Karpas-422 (cell line): ENCODE measurements at regions not wholly inside any gene's neighbourhood (a gene's known extent, or its start where the extent isn't known, plus 50 kb on each side); places are given as distances from the start of the nearest gene placed in this dataset.

Experiments used
- DNase-seq: peaks from one replicate; pipeline ENCODE4 v3.0.0-alpha.2; 2015
- H2AFZ ChIP-seq: fragments of 200-600 bp; sonication (generic); 2 replicates; pipeline ENCODE4 v1.6.1; 2014; ENCODE audit warnings: antibody characterized with exemption, low read length, mixed read lengths
- H3K27ac ChIP-seq: fragments of 200-600 bp; sonication (generic); 2 replicates; pipeline ENCODE4 v1.5.1; 2014; ENCODE audit warnings: mild to moderate bottlenecking, low read length, moderate library complexity
- H3K27me3 ChIP-seq: fragments of 200-600 bp; sonication (generic); 2 replicates; pipeline ENCODE4 v1.6.1; 2014; ENCODE audit warnings: low read length, mixed read lengths
- H3K36me3 ChIP-seq: fragments of 200-600 bp; sonication (generic); 2 replicates; pipeline ENCODE4 v1.6.1; 2014; ENCODE audit warnings: low read length, mixed read lengths; ENCODE audit not compliant: insufficient read depth
- H3K4me1 ChIP-seq: fragments of 200-600 bp; sonication (generic); 2 replicates; pipeline ENCODE4 v1.6.1; 2014; ENCODE audit warnings: mild to moderate bottlenecking, low read length, mixed read lengths
- H3K4me2 ChIP-seq: fragments of 200-600 bp; sonication (generic); 2 replicates; pipeline ENCODE4 v1.6.1; 2014; ENCODE audit warnings: low read length, low read depth, mild to moderate bottlenecking; ENCODE audit not compliant: poor library complexity, severe bottlenecking
- H3K4me3 ChIP-seq: fragments of 200-600 bp; sonication (generic); 2 replicates; pipeline ENCODE4 v1.5.1; 2014; ENCODE audit warnings: mild to moderate bottlenecking, antibody characterized with exemption, low read length, mixed read lengths
- H3K79me2 ChIP-seq: fragments of 200-600 bp; sonication (generic); 2 replicates; pipeline ENCODE4 v1.6.1; 2014; ENCODE audit warnings: mild to moderate bottlenecking, low read length, mixed read lengths
- H3K9ac ChIP-seq: fragments of 200-600 bp; sonication (generic); 2 replicates; pipeline ENCODE4 v1.6.0; 2014; ENCODE audit warnings: low read length
- H3K9me2 ChIP-seq: fragments of 200-600 bp; sonication (generic), shearing (Covaris generic); replicated peaks from 2 replicates; pipeline ENCODE4 v1.6.0; 2014; ENCODE audit warnings: mild to moderate bottlenecking, low read length, moderate library complexity; ENCODE audit not compliant: insufficient read depth
- H3K9me3 ChIP-seq: fragments of 300-700, 200-600 bp; sonication (generic); 2 replicates; pipeline ENCODE4 v1.6.1; 2014; ENCODE audit warnings: low read length, mixed read lengths
- H4K20me1 ChIP-seq: fragments of 200-600 bp; sonication (generic); 2 replicates; pipeline ENCODE4 v1.6.1; 2014; ENCODE audit warnings: mild to moderate bottlenecking, antibody characterized with exemption, low read length, low read depth; ENCODE audit not compliant: insufficient read depth

GRCh38 chr9:119968836-119969707, 599.8 kb upstream of the BRINP1 start:
- Histone ChIP-seq H3K27me3 (no peaks in the 10 kb centered on the region), H2AFZ (no peak overlapping the region), H3K79me2 (no peaks in the 10 kb centered on the region), H3K9me3 (no peaks in the 10 kb centered on the region), H3K4me2 (no peak overlapping the region), H4K20me1 (no peaks in the 10 kb centered on the region), H3K4me3 (no peak overlapping the region), H3K27ac (no peak overlapping the region), H3K9ac (no peak overlapping the region), H3K36me3 (no peaks in the 10 kb centered on the region), H3K4me1 (no peaks in the 10 kb centered on the region), H3K9me2 (no peaks in the 10 kb centered on the region)
- DNase-seq = peak; percentile 84

GRCh38 chr9:119967867-119968535, 598.8 kb upstream of the BRINP1 start:
- no peak for DNase-seq
- H3K4me2 ChIP-seq = no peak overlapping the region
- no peaks in the 10 kb centered on the region for H3K9me2 ChIP-seq
- no peaks in the 10 kb centered on the region for H3K36me3 ChIP-seq
- no peaks in the 10 kb centered on the region for H3K4me1 ChIP-seq
- H3K79me2 ChIP-seq = no peaks in the 10 kb centered on the region
- no peak overlapping the region for H3K27ac ChIP-seq
- H3K9me3 ChIP-seq = no peaks in the 10 kb centered on the region
- H3K9ac ChIP-seq = no peak overlapping the region
- H2AFZ ChIP-seq = no peak overlapping the region
- H3K4me3 ChIP-seq = no peak overlapping the region
- no peaks in the 10 kb centered on the region for H4K20me1 ChIP-seq
- no peaks in the 10 kb centered on the region for H3K27me3 ChIP-seq

- H3K79me2 ChIP-seq = no peaks in the 10 kb centered on the region
- no peaks in the 10 kb centered on the region for H3K4me1 ChIP-seq
- H3K4me2 ChIP-seq = no peak overlapping the region
- no peaks in the 10 kb centered on the region for H3K36me3 ChIP-seq
- H3K9me2 ChIP-seq = no peaks in the 10 kb centered on the region
- H3K9me3 ChIP-seq = no peaks in the 10 kb centered on the region
- no peaks in the 10 kb centered on the region for H4K20me1 ChIP-seq
- no peak overlapping the region for H3K27ac ChIP-seq
- no peak overlapping the region for H3K9ac ChIP-seq
- H3K4me3 ChIP-seq = no peak overlapping the region
- DNase-seq = no peak
- no peaks in the 10 kb centered on the region for H3K27me3 ChIP-seq
- H2AFZ ChIP-seq = no peak overlapping the region
These were observed 594.6 kb upstream of the BRINP1 start for GRCh38 chr9:119963798-119964372.

DNA sequence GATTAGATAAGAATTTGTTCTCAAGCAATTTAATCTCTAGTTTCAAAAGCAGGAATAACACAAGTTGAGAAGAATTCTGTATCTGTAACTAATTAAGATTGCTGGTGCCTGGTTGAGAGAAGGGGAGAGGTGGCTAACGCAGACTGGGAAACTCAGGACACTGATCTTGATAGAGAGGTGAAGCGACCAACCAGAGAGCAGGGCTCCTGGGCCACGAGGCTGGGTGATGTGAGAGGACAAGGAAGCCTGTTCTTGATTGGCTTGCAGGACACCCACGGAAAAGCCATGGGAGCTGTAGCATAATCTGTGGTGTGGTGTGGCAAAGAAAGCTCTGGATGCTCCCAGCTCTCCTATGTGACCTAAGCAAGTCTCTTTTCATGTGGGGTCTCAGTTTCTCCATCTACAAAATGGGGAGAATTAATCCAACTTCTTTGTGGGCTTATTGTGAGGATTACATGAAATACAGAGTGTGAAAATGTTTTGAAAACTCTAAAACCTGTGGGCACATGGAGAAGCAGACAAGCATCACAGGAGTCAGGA, 594.1 kb upstream of the BRINP1 start:
- Histone ChIP-seq H3K9me3 (no peaks in the 10 kb centered on the region), H4K20me1 (no peaks in the 10 kb centered on the region), H3K79me2 (no peaks in the 10 kb centered on the region), H3K9me2 (no peaks in the 10 kb centered on the region), H3K4me3 (no peak overlapping the region), H3K36me3 (no peaks in the 10 kb centered on the region), H3K27me3 (no peaks in the 10 kb centered on the region), H3K27ac (no peak overlapping the region), H3K4me2 (no peak overlapping the region), H3K4me1 (no peaks in the 10 kb centered on the region), H2AFZ (no peak overlapping the region), H3K9ac (no peak overlapping the region)
- no peak for DNase-seq

GRCh38 chr9:119961774-119962424, 592.7 kb upstream of the BRINP1 start:
- Histone ChIP-seq H3K4me1 (no peaks in the 10 kb centered on the region), H4K20me1 (no peaks in the 10 kb centered on the region), H3K9me2 (no peaks in the 10 kb centered on the region), H3K4me3 (no peak overlapping the region), H3K9me3 (no peaks in the 10 kb centered on the region), H3K27ac (no peak overlapping the region), H3K27me3 (no peaks in the 10 kb centered on the region), H3K4me2 (no peak overlapping the region), H3K9ac (no peak overlapping the region), H3K79me2 (no peaks in the 10 kb centered on the region), H3K36me3 (no peaks in the 10 kb centered on the region), H2AFZ (no peak overlapping the region)
- peak; percentile 72 for DNase-seq

- H3K9me3 ChIP-seq = no peaks in the 10 kb centered on the region
- no peak overlapping the region for H3K4me2 ChIP-seq
- no peaks in the 10 kb centered on the region for H3K36me3 ChIP-seq
- H3K27me3 ChIP-seq = no peaks in the 10 kb centered on the region
- DNase-seq = no peak
- H3K79me2 ChIP-seq = no peaks in the 10 kb centered on the region
- H3K27ac ChIP-seq = no peak overlapping the region
- no peak overlapping the region for H3K4me3 ChIP-seq
- no peaks in the 10 kb centered on the region for H4K20me1 ChIP-seq
- no peak overlapping the region for H3K9ac ChIP-seq
- no peaks in the 10 kb centered on the region for H3K4me1 ChIP-seq
- H2AFZ ChIP-seq = no peak overlapping the region
- no peaks in the 10 kb centered on the region for H3K9me2 ChIP-seq
These were observed 590.8 kb upstream of the BRINP1 start for GRCh38 chr9:119959846-119960545.

- H3K27me3 ChIP-seq = no peaks in the 10 kb centered on the region
- H3K79me2 ChIP-seq = no peaks in the 10 kb centered on the region
- H3K9me3 ChIP-seq = no peaks in the 10 kb centered on the region
- no peak overlapping the region for H3K9ac ChIP-seq
- H3K27ac ChIP-seq = no peak overlapping the region
- H3K36me3 ChIP-seq = no peaks in the 10 kb centered on the region
- H3K4me3 ChIP-seq = no peak overlapping the region
- no peaks in the 10 kb centered on the region for H4K20me1 ChIP-seq
- H3K4me2 ChIP-seq = no peak overlapping the region
- no peaks in the 10 kb centered on the region for H3K9me2 ChIP-seq
- no peaks in the 10 kb centered on the region for H3K4me1 ChIP-seq
- DNase-seq = no peak
- no peak overlapping the region for H2AFZ ChIP-seq
These were observed 586.9 kb upstream of the BRINP1 start for GRCh38 chr9:119956111-119956510.
